ENCODE measurements at regions not wholly inside any gene's neighbourhood (a gene's known extent, or its start where the extent isn't known, plus 50 kb on each side); places are given as distances from the start of the nearest gene placed in this dataset.

GRCh38 chr6:40860443-40860842, 178.6 kb downstream of the UNC5CL start:
- H3K9me3 ChIP-seq (ENCODE audit: low read depth, low read length) = no peaks in the 10 kb centered on the region
- H3K27ac ChIP-seq = no peak overlapping the region
- DNase-seq (ENCODE audit: low read depth, low spot score) = no peak
- no peaks in the 10 kb centered on the region for H3K36me3 ChIP-seq (ENCODE audit: insufficient read depth, low read length)
- H3K9ac ChIP-seq (ENCODE audit: insufficient read length) = no peak overlapping the region
- no peak overlapping the region for H3K4me3 ChIP-seq
- no peak for TF ChIP-seq POLR2AphosphoS5 (IDR thresholded peaks at IDR 0.05; ENCODE audit: borderline replicate concordance, low read depth, low read length)
- no peak for TF ChIP-seq FOXP2 (optimal IDR thresholded peaks at IDR 0.05; ENCODE audit: control extremely low read depth, extremely low read length, insufficient read depth)
- no peak for TF ChIP-seq EZH2 (IDR thresholded peaks at IDR 0.05)

- no peak overlapping the region for H3K27ac ChIP-seq
- TF ChIP-seq FOXP2 (optimal IDR thresholded peaks at IDR 0.05; ENCODE audit: control extremely low read depth, extremely low read length, insufficient read depth) = no peak
- no peak for TF ChIP-seq POLR2AphosphoS5 (IDR thresholded peaks at IDR 0.05; ENCODE audit: borderline replicate concordance, low read depth, low read length)
- TF ChIP-seq EZH2 (IDR thresholded peaks at IDR 0.05) = no peak
- DNase-seq (ENCODE audit: low read depth, low spot score) = no peak
- H3K9me3 ChIP-seq (ENCODE audit: low read depth, low read length) = no peaks in the 10 kb centered on the region
- no peak overlapping the region for H3K9ac ChIP-seq (ENCODE audit: insufficient read length)
- no peaks in the 10 kb centered on the region for H3K36me3 ChIP-seq (ENCODE audit: insufficient read depth, low read length)
- H3K4me3 ChIP-seq = no peak overlapping the region
Measured at GRCh38 chr6:40856271-40856670, 182.8 kb downstream of the UNC5CL start.

GRCh38 chr6:40855168-40855880, 183.7 kb downstream of the UNC5CL start:
- Histone ChIP-seq H3K9me3 (ENCODE audit: low read depth, low read length) (no peaks in the 10 kb centered on the region), H3K9ac (ENCODE audit: insufficient read length) (no peak overlapping the region), H3K27ac (no peak overlapping the region), H3K4me3 (no peak overlapping the region), H3K36me3 (ENCODE audit: insufficient read depth, low read length) (no peaks in the 10 kb centered on the region)
- DNase-seq (ENCODE audit: low read depth, low spot score) = no peak
- no peak for TF ChIP-seq POLR2AphosphoS5 (IDR thresholded peaks at IDR 0.05; ENCODE audit: borderline replicate concordance, low read depth, low read length)
- TF ChIP-seq EZH2 (IDR thresholded peaks at IDR 0.05) = no peak
- no peak for TF ChIP-seq FOXP2 (optimal IDR thresholded peaks at IDR 0.05; ENCODE audit: control extremely low read depth, extremely low read length, insufficient read depth)

GRCh38 chr6:40854592-40854991, 184.4 kb downstream of the UNC5CL start:
- H3K27ac ChIP-seq = no peak overlapping the region
- H3K4me3 ChIP-seq = no peak overlapping the region
- TF ChIP-seq FOXP2 (optimal IDR thresholded peaks at IDR 0.05; ENCODE audit: control extremely low read depth, extremely low read length, insufficient read depth) = no peak
- no peak for TF ChIP-seq POLR2AphosphoS5 (IDR thresholded peaks at IDR 0.05; ENCODE audit: borderline replicate concordance, low read depth, low read length)
- H3K36me3 ChIP-seq (ENCODE audit: insufficient read depth, low read length) = no peaks in the 10 kb centered on the region
- no peaks in the 10 kb centered on the region for H3K9me3 ChIP-seq (ENCODE audit: low read depth, low read length)
- no peak for DNase-seq (ENCODE audit: low read depth, low spot score)
- H3K9ac ChIP-seq (ENCODE audit: insufficient read length) = no peak overlapping the region

GRCh38 chr6:40852779-40853373, 186.1 kb downstream of the UNC5CL start:
- TF ChIP-seq FOXP2 (optimal IDR thresholded peaks at IDR 0.05; ENCODE audit: control extremely low read depth, extremely low read length, insufficient read depth) (no peak), EZH2 (IDR thresholded peaks at IDR 0.05) (no peak)
- Histone ChIP-seq H3K27ac (no peak overlapping the region), H3K4me3 (no peak overlapping the region), H3K9me3 (ENCODE audit: low read depth, low read length) (no peaks in the 10 kb centered on the region), H3K36me3 (ENCODE audit: insufficient read depth, low read length) (no peaks in the 10 kb centered on the region), H3K9ac (ENCODE audit: insufficient read length) (no peak overlapping the region)
- DNase-seq (ENCODE audit: low read depth, low spot score) = no peak

- Histone ChIP-seq H3K27ac (no peak overlapping the region), H3K36me3 (ENCODE audit: insufficient read depth, low read length) (no peaks in the 10 kb centered on the region), H3K9me3 (ENCODE audit: low read depth, low read length) (no peaks in the 10 kb centered on the region), H3K4me3 (no peak overlapping the region), H3K9ac (ENCODE audit: insufficient read length) (no peak overlapping the region)
- DNase-seq (ENCODE audit: low read depth, low spot score) = no peak
- no peak for TF ChIP-seq FOXP2 (optimal IDR thresholded peaks at IDR 0.05; ENCODE audit: control extremely low read depth, extremely low read length, insufficient read depth)
Measured at GRCh38 chr6:40849546-40849945, 189.5 kb downstream of the UNC5CL start.

- no peak for TF ChIP-seq POLR2AphosphoS5 (IDR thresholded peaks at IDR 0.05; ENCODE audit: borderline replicate concordance, low read depth, low read length)
- no peak for TF ChIP-seq EZH2 (IDR thresholded peaks at IDR 0.05)
- TF ChIP-seq FOXP2 (optimal IDR thresholded peaks at IDR 0.05; ENCODE audit: control extremely low read depth, extremely low read length, insufficient read depth) = no peak
- Histone ChIP-seq H3K36me3 (ENCODE audit: insufficient read depth, low read length) (no peaks in the 10 kb centered on the region), H3K9ac (ENCODE audit: insufficient read length) (no peak overlapping the region), H3K4me3 (no peak overlapping the region), H3K9me3 (ENCODE audit: low read depth, low read length) (no peaks in the 10 kb centered on the region), H3K27ac (no peak overlapping the region)
- DNase-seq (ENCODE audit: low read depth, low spot score) = no peak
Measured at GRCh38 chr6:40848868-40849514, 190.0 kb downstream of the UNC5CL start.

GRCh38 chr6:40848038-40848437, 191.0 kb downstream of the UNC5CL start:
- H3K9me3 ChIP-seq (ENCODE audit: low read depth, low read length) = no peaks in the 10 kb centered on the region
- TF ChIP-seq POLR2AphosphoS5 (IDR thresholded peaks at IDR 0.05; ENCODE audit: borderline replicate concordance, low read depth, low read length) (no peak), EZH2 (IDR thresholded peaks at IDR 0.05) (no peak), FOXP2 (optimal IDR thresholded peaks at IDR 0.05; ENCODE audit: control extremely low read depth, extremely low read length, insufficient read depth) (no peak)
- no peak overlapping the region for H3K9ac ChIP-seq (ENCODE audit: insufficient read length)
- no peak overlapping the region for H3K27ac ChIP-seq
- no peaks in the 10 kb centered on the region for H3K36me3 ChIP-seq (ENCODE audit: insufficient read depth, low read length)
- H3K4me3 ChIP-seq = no peak overlapping the region
- DNase-seq (ENCODE audit: low read depth, low spot score) = no peak

Measured in SK-N-MC (cell line).